IMR-90 (cell line): ENCODE measurements at regions not wholly inside any gene's neighbourhood (a gene's known extent, or its start where the extent isn't known, plus 50 kb on each side); places are given as distances from the start of the nearest gene placed in this dataset.
A peak's percentile ranks its signal among the peaks of the same experiment; 100 is the strongest.

Source experiments
- ATAC-seq: fragments of 200-7000 bp; cut with Tn5 transposase; 2 replicates; pipeline ENCODE4 v1.9.1; 2020; ENCODE audit warnings: low read depth, mild to moderate bottlenecking, moderate library complexity
- BruUV-seq: library from RNA; stranded (reverse); fragments of 400-500 nt; replicated peaks from 2 replicates; lab custom pipeline; 2021; lab: Mats Ljungman, UMichigan
- CTCF ChIA-PET: fragments of 300-600 bp; formaldehyde crosslinking; extraction: SDS; loops from one replicate; lab custom pipeline; 2021; ENCODE audit warnings: antibody characterized with exemption; lab: Yijun Ruan, JAX
- POLR2A ChIA-PET: fragments of 300-600 bp; sonication (Branson Sonifier 250); formaldehyde crosslinking; loops from one replicate; lab custom pipeline; 2022; ENCODE audit warnings: antibody characterized with exemption; ENCODE audit not compliant: unreplicated experiment; lab: Charles Lee
- DNase-seq: peaks from one replicate; pipeline ENCODE4 v3.0.0; 2013
- H2AFZ ChIP-seq: replicated peaks from 2 replicates; pipeline ENCODE3; 2013; ENCODE audit warnings: low read length, mild to moderate bottlenecking; ENCODE audit not compliant: poor library complexity
- H2AK5ac ChIP-seq: 2 replicates; pipeline ENCODE4 v1.6.1; 2013; ENCODE audit warnings: low read depth, low read length, inconsistent platforms
- H2AK9ac ChIP-seq: replicated peaks from 2 replicates; pipeline ENCODE3; 2013; ENCODE audit warnings: mild to moderate bottlenecking, low read depth, low read length, moderate library complexity; ENCODE audit not compliant: poor library complexity
- H2BK120ac ChIP-seq: 2 replicates; pipeline ENCODE4 v1.6.1; 2013; ENCODE audit warnings: low read depth, low read length, inconsistent platforms
- H2BK15ac ChIP-seq: 3 replicates; pipeline ENCODE4 v1.6.1; 2013; ENCODE audit warnings: low read depth, low read length, inconsistent platforms
- H2BK20ac ChIP-seq: 2 replicates; pipeline ENCODE4 v1.6.1; 2013; ENCODE audit warnings: low read depth, mild to moderate bottlenecking, inconsistent platforms, low read length, moderate library complexity
- H2BK5ac ChIP-seq: 2 replicates; pipeline ENCODE4 v1.6.1; 2013; ENCODE audit warnings: mild to moderate bottlenecking, low read depth, low read length, inconsistent platforms; ENCODE audit not compliant: poor library complexity, severe bottlenecking
- H3K14ac ChIP-seq: replicated peaks from 2 replicates; pipeline ENCODE4 v1.6.1; 2013; ENCODE audit warnings: low read depth, low read length, inconsistent platforms
- H3K18ac ChIP-seq: 2 replicates; pipeline ENCODE4 v1.6.1; 2013; ENCODE audit warnings: low read depth, low read length, control low read depth
- H3K23ac ChIP-seq: 2 replicates; pipeline ENCODE4 v1.6.1; 2013; ENCODE audit warnings: low read depth, low read length, inconsistent platforms
- H3K27ac ChIP-seq: 2 replicates; pipeline ENCODE4 v1.5.1; 2013; ENCODE audit warnings: mild to moderate bottlenecking, control low read depth, low read length; ENCODE audit not compliant: insufficient read depth
- H3K27me3 ChIP-seq: 2 replicates; pipeline ENCODE4 v1.6.1; 2013; ENCODE audit warnings: low read length; ENCODE audit not compliant: control insufficient read depth, insufficient read depth
- H3K36me3 ChIP-seq: 2 replicates; pipeline ENCODE4 v1.6.1; 2013; ENCODE audit warnings: low read length, mixed read lengths; ENCODE audit not compliant: control insufficient read depth, insufficient read depth
- H3K4ac ChIP-seq: 2 replicates; pipeline ENCODE4 v1.6.1; 2013; ENCODE audit warnings: low read depth, low read length, inconsistent platforms
- H3K4me1 ChIP-seq: 2 replicates; pipeline ENCODE4 v1.6.1; 2013; ENCODE audit warnings: low read length, mixed read lengths; ENCODE audit not compliant: control insufficient read depth, insufficient read depth
- H3K4me2 ChIP-seq: 2 replicates; pipeline ENCODE4 v1.6.1; 2013; ENCODE audit warnings: low read depth, mild to moderate bottlenecking, control low read depth, low read length, moderate library complexity
- H3K4me3 ChIP-seq: 2 replicates; pipeline ENCODE4 v1.5.1; 2013; ENCODE audit warnings: low read depth, mild to moderate bottlenecking, control low read depth, low read length, moderate library complexity; ENCODE audit not compliant: insufficient read depth
- H3K56ac ChIP-seq: 2 replicates; pipeline ENCODE4 v1.6.1; 2013; ENCODE audit warnings: low read length, inconsistent platforms; ENCODE audit not compliant: insufficient read depth; ENCODE audit errors: extremely low read depth
- H3K79me1 ChIP-seq, 2 experiments: 2 replicates each; pipeline ENCODE4 v1.6.1; 2013; ENCODE audit warnings: low read length in 2 of 2, inconsistent platforms in 1 of 2, low read depth in 1 of 2
- H3K9ac ChIP-seq: 2 replicates; pipeline ENCODE4 v1.6.1; 2013; ENCODE audit warnings: low read depth, low read length, control low read depth
- H3K9me1 ChIP-seq: 2 replicates; pipeline ENCODE4 v1.6.1; 2013; ENCODE audit warnings: low read length, inconsistent platforms; ENCODE audit not compliant: insufficient read depth
- H3K9me3 ChIP-seq: 2 replicates; pipeline ENCODE4 v1.6.1; 2013; ENCODE audit warnings: low read length; ENCODE audit not compliant: control insufficient read depth, insufficient read depth
- H4K20me1 ChIP-seq: 2 replicates; pipeline ENCODE4 v1.6.1; 2013; ENCODE audit warnings: low read length, inconsistent platforms; ENCODE audit not compliant: insufficient read depth
- H4K5ac ChIP-seq: 2 replicates; pipeline ENCODE4 v1.6.1; 2013; ENCODE audit warnings: mild to moderate bottlenecking, low read depth, low read length, control low read depth
- H4K8ac ChIP-seq, 2 experiments: 2 replicates each; pipeline ENCODE4 v1.6.1; 2013; ENCODE audit warnings: low read depth in 2 of 2, low read length in 2 of 2, control low read depth in 1 of 2, inconsistent platforms in 1 of 2
- H4K91ac ChIP-seq: 2 replicates; pipeline ENCODE4 v1.6.1; 2013; ENCODE audit warnings: low read depth, low read length, inconsistent platforms; ENCODE audit not compliant: insufficient read depth
- BHLHE40 ChIP-seq: fragments of 150-350 bp; IDR thresholded peaks from 2 replicates; pipeline ENCODE4 v1.6.1; 2016; ENCODE audit warnings: mild to moderate bottlenecking, low read depth, low read length
- CEBPB ChIP-seq: IDR thresholded peaks from 2 replicates; pipeline ENCODE4 v1.6.1; 2012; ENCODE audit warnings: low read depth, low read length, improper control_type of control experiment
- CTCF ChIP-seq: conservative IDR thresholded peaks from 2 replicates; pipeline ENCODE4 v1.5.1; 2012; ENCODE audit warnings: mild to moderate bottlenecking, low read depth, low read length, improper control_type of control experiment
- FOS ChIP-seq: fragments of 150-350 bp; IDR thresholded peaks from 2 replicates; pipeline ENCODE4 v1.6.1; 2016; ENCODE audit warnings: low read depth, low read length
- MAFK ChIP-seq: IDR thresholded peaks from 2 replicates; pipeline ENCODE4 v1.6.1; 2012; ENCODE audit warnings: low read depth, low read length, improper control_type of control experiment
- MAZ ChIP-seq: IDR thresholded peaks from 2 replicates; pipeline ENCODE4 v1.6.1; 2012; ENCODE audit warnings: low read depth, mild to moderate bottlenecking, low read length, improper control_type of control experiment, moderate library complexity, borderline replicate concordance
- NFE2L2 ChIP-seq: fragments of 150-350 bp; IDR thresholded peaks from 2 replicates; pipeline ENCODE4 v1.6.1; 2016; ENCODE audit warnings: low read depth, mild to moderate bottlenecking, low read length
- POLR2A ChIP-seq: IDR thresholded peaks from 2 replicates; pipeline ENCODE4 v1.6.1; 2012; ENCODE audit warnings: mild to moderate bottlenecking, low read depth, low read length
- RAD21 ChIP-seq: IDR thresholded peaks from 2 replicates; pipeline ENCODE4 v1.6.1; 2012; ENCODE audit warnings: low read length, improper control_type of control experiment
- RCOR1 ChIP-seq: IDR thresholded peaks from 2 replicates; pipeline ENCODE4 v1.6.1; 2012; ENCODE audit warnings: mild to moderate bottlenecking, low read length, improper control_type of control experiment; ENCODE audit not compliant: insufficient replicate concordance
- USF2 ChIP-seq: fragments of 150-350 bp; IDR thresholded peaks from 2 replicates; pipeline ENCODE4 v1.6.1; 2017; ENCODE audit warnings: mild to moderate bottlenecking, antibody characterized with exemption, low read length, low read depth
- WGBS, 2 experiments: methylation state at CpG; one replicate each; pipeline versions ENCODE4 v1.1.5 to v1.1.7; 2013; ENCODE audit warnings: missing lambda C conversion rate in 2 of 2; ENCODE audit not compliant: insufficient read length in 1 of 2; ENCODE audit errors: extremely low coverage in 2 of 2; 5-methylcytosine and 5-hydroxymethylcytosine counted together
- dilution Hi-C: fragments of 300-500 bp; cut with HindIII; formaldehyde crosslinking; loops from one replicate; pipeline ENCODE4 v1.14.3; 2018; ENCODE audit warnings: low sequenced_read_pairs; ENCODE audit not compliant: unreplicated experiment
- in situ Hi-C: fragments of 300-500 bp; cut with MboI; formaldehyde crosslinking; loops from 3 replicates; pipeline ENCODE4 v1.14.3; 2019; ENCODE audit warnings: low sequenced_read_pairs, inconsistent platforms, mixed read lengths
- intact Hi-C: fragments of 100-400 bp; cut with micrococcal nuclease; formaldehyde crosslinking; loops from 2 replicates; pipeline ENCODE4 v1.10.0; 2022

GRCh38 chr2:150168595-150169236 lies 318.8 kb downstream of the RND3 start:
- Histone ChIP-seq H4K20me1 (no peaks in the 10 kb centered on the region), H3K36me3 (no peaks in the 10 kb centered on the region), H3K23ac (no peak overlapping the region), H2AFZ (no peak overlapping the region), H3K4me1 (peaks cover 5% of the 10 kb centered on the region; the same call in 1 of the 2 replicates), H3K4me2 (no peak overlapping the region), H3K56ac (no peak overlapping the region), H2BK20ac (no peak overlapping the region), H3K9ac (no peak overlapping the region), H3K79me1 (no peaks in the 10 kb centered on the region), H2BK15ac (no peak overlapping the region), H3K4me3 (no peak overlapping the region), H3K27me3 (no peaks in the 10 kb centered on the region), H2AK5ac (no peak overlapping the region), H3K9me1 (no peaks in the 10 kb centered on the region), H2BK5ac (no peak overlapping the region), H2AK9ac (no peak overlapping the region), H3K14ac (no peak overlapping the region), H2BK120ac (no peak overlapping the region), H4K5ac (no peak overlapping the region), H3K27ac (no peak overlapping the region), H3K9me3 (no peaks in the 10 kb centered on the region), H3K4ac (no peak overlapping the region), H3K18ac (no peak overlapping the region), H4K8ac (no peak overlapping the region), H4K91ac (no peak overlapping the region)
- dilution Hi-C loops (no loop called here), in situ Hi-C loops (no loop called here), intact Hi-C loops (no loop called here)
- ATAC-seq, result no peak; the same call in 1 of the 2 replicates
- BruUV-seq, result no TSS peak
- TF ChIP-seq FOS (no peak), NFE2L2 (no peak), MAZ (no peak), USF2 (no peak), POLR2A (no peak), RAD21 (no peak), BHLHE40 (no peak), CTCF (no peak), CEBPB (no peak), RCOR1 (no peak), MAFK (no peak)
- ChIA-PET CTCF (no interaction called here), POLR2A (no interaction called here)
- 100% methylated on average over 1 of the region's 1 CpG; no CpG with 5 or more reads in 1 of the 2 experiments for WGBS, 2 experiments
- DNase-seq, result peak; percentile 27
